ENCODE measurements at regions not wholly inside any gene's neighbourhood (a gene's known extent, or its start where the extent isn't known, plus 50 kb on each side); places are given as distances from the start of the nearest gene placed in this dataset.

DNA sequence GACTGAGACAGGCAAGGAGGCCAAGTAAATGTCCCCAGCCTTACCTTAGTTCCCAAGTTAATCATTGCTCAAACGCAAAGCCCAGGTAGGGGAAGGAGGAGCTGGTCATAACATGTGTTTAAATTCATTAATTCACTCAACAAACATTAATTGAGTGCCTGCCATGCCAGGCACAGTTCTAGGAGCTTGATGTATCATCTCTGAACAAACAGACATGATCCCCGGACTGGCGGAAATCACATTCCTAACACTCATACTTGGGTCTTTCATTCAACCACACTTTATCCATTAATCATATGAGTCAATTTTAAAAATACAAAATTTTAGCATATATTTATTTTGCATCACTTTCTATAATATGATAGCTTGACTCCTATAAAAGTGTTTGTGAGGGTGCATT, 335.3 kb upstream of the NOCT start:
- TF ChIP-seq POLR2A (IDR thresholded peaks at IDR 0.05; ENCODE audit: low read length) = no peak
- TF ChIP-seq GATA1 (IDR thresholded peaks at IDR 0.05; ENCODE audit: low read depth, low read length) = no peak
